Endothelial cell (in vitro differentiated cells): ENCODE measurements at regions not wholly inside any gene's neighbourhood (a gene's known extent, or its start where the extent isn't known, plus 50 kb on each side); places are given as distances from the start of the nearest gene placed in this dataset.
"Not testable (repeated sequence)": the region's sequence is repeated elsewhere in the genome, so short reads cannot be mapped to it uniquely, and the experiment has no call there.

ENCODE experiments used
- DNase-seq: peaks from one replicate; pipeline ENCODE4 v3.0.0; 2021; ENCODE audit warnings: low spot score
- H3K27ac Mint-ChIP-seq: one replicate; pipeline ENCODE4 v1.8.0; 2021; ENCODE audit warnings: mixed read lengths, inconsistent platforms; ENCODE audit not compliant: unreplicated experiment
- H3K27me3 Mint-ChIP-seq: one replicate; pipeline ENCODE4 v1.8.0; 2021; ENCODE audit warnings: mild to moderate bottlenecking, moderate library complexity, mixed read lengths, inconsistent platforms; ENCODE audit not compliant: unreplicated experiment
- H3K36me3 Mint-ChIP-seq: one replicate; pipeline ENCODE4 v1.8.0; 2021; ENCODE audit warnings: mild to moderate bottlenecking, low read depth, mixed read lengths, inconsistent platforms; ENCODE audit not compliant: unreplicated experiment
- H3K4me1 Mint-ChIP-seq: one replicate; pipeline ENCODE4 v1.8.0; 2021; ENCODE audit warnings: mild to moderate bottlenecking, mixed read lengths, inconsistent platforms; ENCODE audit not compliant: unreplicated experiment
- H3K4me3 Mint-ChIP-seq: one replicate; pipeline ENCODE4 v1.8.0; 2021; ENCODE audit warnings: mild to moderate bottlenecking, mixed read lengths, inconsistent platforms; ENCODE audit not compliant: unreplicated experiment
- H3K9me3 Mint-ChIP-seq: one replicate; pipeline ENCODE4 v1.8.0; 2021; ENCODE audit warnings: mixed read lengths, inconsistent platforms; ENCODE audit not compliant: unreplicated experiment
- TF ChIP-seq, protein P1 (sequence below): fragments of 200-600 bp; sonication (generic); IDR thresholded peaks from one replicate; pipeline ENCODE4 v1.5.0; 2021; ENCODE audit warnings: antibody characterized with exemption; ENCODE audit not compliant: unreplicated experiment

DNA sequence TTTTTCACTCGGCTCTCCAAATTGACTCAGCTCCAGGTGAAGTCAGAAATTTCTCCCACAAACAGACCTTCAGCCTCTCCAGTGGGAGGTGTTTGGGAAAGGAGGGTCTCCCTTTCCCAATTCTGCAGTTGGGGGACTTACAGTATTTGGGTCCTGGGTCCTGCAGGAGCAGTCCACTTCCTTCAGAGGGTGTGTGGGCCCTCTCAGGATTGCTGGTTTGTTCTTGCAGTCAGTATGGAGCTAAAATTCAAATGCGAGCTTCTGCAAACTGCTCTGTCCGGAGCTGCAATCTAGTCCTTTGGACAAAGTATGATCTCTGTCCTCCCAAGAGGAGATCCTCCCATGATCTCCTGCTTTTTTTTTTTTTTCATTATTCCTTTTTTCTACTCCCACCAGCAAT lies 87.9 kb upstream of the MSTN start:
- DNase-seq, result no peak
- Mint-ChIP-seq H3K27me3 (no peaks in the 10 kb centered on the region), H3K27ac (no peak overlapping the region), H3K4me3 (no peak overlapping the region), H3K9me3 (no peaks in the 10 kb centered on the region), H3K36me3 (no peaks in the 10 kb centered on the region), H3K4me1 (no peaks in the 10 kb centered on the region)
- TF ChIP-seq, protein P1, sequence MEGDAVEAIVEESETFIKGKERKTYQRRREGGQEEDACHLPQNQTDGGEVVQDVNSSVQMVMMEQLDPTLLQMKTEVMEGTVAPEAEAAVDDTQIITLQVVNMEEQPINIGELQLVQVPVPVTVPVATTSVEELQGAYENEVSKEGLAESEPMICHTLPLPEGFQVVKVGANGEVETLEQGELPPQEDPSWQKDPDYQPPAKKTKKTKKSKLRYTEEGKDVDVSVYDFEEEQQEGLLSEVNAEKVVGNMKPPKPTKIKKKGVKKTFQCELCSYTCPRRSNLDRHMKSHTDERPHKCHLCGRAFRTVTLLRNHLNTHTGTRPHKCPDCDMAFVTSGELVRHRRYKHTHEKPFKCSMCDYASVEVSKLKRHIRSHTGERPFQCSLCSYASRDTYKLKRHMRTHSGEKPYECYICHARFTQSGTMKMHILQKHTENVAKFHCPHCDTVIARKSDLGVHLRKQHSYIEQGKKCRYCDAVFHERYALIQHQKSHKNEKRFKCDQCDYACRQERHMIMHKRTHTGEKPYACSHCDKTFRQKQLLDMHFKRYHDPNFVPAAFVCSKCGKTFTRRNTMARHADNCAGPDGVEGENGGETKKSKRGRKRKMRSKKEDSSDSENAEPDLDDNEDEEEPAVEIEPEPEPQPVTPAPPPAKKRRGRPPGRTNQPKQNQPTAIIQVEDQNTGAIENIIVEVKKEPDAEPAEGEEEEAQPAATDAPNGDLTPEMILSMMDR, result no peak

DNA sequence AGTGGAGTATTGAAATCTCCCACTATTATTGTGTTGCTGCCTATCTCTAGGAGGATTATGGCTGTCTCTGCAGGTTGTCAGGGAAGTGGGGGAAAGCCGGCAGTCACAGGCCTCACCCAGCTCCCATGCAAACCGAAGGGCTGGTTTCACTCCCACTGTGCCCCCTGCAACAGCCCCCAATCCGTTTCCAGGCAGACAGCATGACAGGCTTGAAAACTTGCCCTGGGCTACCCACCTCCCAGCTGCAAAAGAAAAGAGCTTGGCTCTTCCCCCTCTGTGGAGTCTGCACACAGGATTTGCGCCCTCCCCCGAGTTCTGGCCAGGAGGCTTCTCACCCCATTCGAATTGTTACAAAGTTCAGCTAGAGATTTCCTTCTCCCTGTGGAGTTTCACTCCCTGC lies 87.4 kb upstream of the MSTN start:
- Mint-ChIP-seq H3K27me3 (no peaks in the 10 kb centered on the region), H3K36me3 (no peaks in the 10 kb centered on the region), H3K4me3 (no peak overlapping the region), H3K9me3 (no peaks in the 10 kb centered on the region), H3K27ac (no peak overlapping the region), H3K4me1 (no peaks in the 10 kb centered on the region)
- TF ChIP-seq, protein P1, result no peak
- no peak for DNase-seq

DNA sequence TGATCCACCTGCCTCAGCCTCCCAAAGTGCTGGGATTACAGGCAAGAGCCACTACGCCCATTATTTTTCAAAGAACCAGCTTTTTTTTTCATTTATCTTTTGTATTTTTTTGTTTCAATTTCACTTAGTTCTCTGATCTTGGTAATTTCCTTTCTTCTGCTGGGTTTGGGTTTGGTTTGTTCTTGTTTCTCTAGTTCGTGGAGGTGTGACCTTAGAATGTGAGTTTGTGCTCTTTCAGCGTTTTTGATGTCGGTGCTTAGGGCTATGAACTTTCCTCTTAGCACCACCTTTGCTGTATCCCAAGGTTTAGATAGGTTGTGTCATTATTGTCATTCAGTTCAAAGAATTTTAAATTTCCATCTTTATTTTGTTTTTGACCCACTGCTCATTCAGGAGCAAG lies 86.7 kb upstream of the MSTN start:
- TF ChIP-seq, protein P1, result no peak
- Mint-ChIP-seq H3K9me3 (no peaks in the 10 kb centered on the region), H3K4me1 (no peaks in the 10 kb centered on the region), H3K36me3 (no peaks in the 10 kb centered on the region), H3K4me3 (no peak overlapping the region), H3K27me3 (no peaks in the 10 kb centered on the region), H3K27ac (no peak overlapping the region)
- no peak for DNase-seq

DNA sequence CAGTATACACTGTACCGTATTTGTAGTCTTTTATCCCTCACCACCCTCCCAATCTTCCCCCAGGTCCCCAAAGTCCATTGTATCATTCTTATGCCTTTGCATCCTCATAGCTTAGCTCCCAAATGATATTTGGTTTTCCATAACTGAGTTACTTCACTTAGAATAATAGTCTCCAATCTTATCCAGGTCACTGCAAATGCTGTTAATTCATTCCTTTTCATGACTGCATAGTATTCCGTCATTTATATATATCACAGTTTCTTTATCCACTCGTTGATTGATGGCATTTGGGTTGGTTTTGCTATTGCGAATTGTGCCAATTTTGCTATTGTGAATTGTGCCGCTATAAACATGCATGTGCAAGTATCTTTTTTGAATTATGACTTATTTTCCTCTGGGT lies 83.6 kb upstream of the MSTN start:
- not testable (repeated sequence) for H3K9me3 Mint-ChIP-seq, DNase-seq, H3K27ac Mint-ChIP-seq, H3K27me3 Mint-ChIP-seq, H3K4me1 Mint-ChIP-seq, H3K4me3 Mint-ChIP-seq, H3K36me3 Mint-ChIP-seq

DNA sequence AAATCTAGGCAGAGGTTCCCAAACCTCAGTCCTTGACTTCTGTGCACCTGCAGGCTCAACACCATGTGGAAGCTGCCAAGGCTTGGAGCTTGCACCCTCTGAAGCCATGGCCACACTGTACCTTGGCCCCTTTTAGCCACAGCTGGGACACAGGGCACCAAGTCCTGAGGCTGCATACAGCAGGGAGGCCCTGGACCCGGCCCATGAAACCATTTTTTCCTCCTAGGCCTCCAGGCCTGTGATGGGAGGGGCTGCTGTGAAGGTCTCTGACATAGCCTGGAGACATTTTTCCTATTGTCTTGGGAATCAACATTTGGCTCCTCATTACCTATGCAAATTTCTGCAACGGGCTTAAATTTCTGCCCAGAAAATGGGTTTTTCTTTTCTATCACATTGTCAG lies 77.9 kb upstream of the MSTN start:
- H3K27me3 Mint-ChIP-seq, result not testable (repeated sequence)

DNA sequence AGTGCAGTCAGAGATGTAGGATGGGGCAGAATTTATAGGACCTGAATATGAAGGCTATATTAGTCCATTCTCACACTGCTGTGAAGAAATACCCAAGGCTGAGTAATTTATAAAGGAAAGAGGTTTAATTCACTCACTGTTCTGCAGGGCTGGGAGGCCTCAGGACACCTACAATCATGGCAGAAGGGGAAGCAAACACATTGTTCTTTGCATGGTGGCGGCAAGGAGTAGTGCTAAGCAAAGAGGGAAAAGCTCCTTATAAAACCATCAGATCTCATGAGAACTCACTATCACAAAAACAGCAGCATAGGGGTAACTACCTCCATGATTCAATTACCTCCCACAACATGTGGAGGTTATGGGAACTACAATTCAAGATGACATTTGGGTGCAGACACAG lies 76.8 kb upstream of the MSTN start:
- H3K9me3 Mint-ChIP-seq, result peaks cover 13% of the 10 kb centered on the region
- DNase-seq, result no peak
- TF ChIP-seq, protein P1, result no peak

More for the DNA sequence above, 77.9 kb upstream of the MSTN start:
- peaks cover 13% of the 10 kb centered on the region for H3K9me3 Mint-ChIP-seq
- not testable (repeated sequence) for H3K27ac Mint-ChIP-seq, DNase-seq, H3K4me1 Mint-ChIP-seq, H3K4me3 Mint-ChIP-seq
- H3K36me3 Mint-ChIP-seq, result peaks cover 17% of the 10 kb centered on the region

More for the DNA sequence above, 76.8 kb upstream of the MSTN start:
- H3K27ac Mint-ChIP-seq, result no peak overlapping the region
- no peaks in the 10 kb centered on the region for H3K4me1 Mint-ChIP-seq
- no peak overlapping the region for H3K4me3 Mint-ChIP-seq
- peaks cover 17% of the 10 kb centered on the region for H3K36me3 Mint-ChIP-seq
- H3K27me3 Mint-ChIP-seq, result peaks cover 3% of the 10 kb centered on the region
